ENCODE measurements at regions not wholly inside any gene's neighbourhood (a gene's known extent, or its start where the extent isn't known, plus 50 kb on each side); places are given as distances from the start of the nearest gene placed in this dataset.

- TF ChIP-seq SUZ12 (IDR thresholded peaks at IDR 0.05) (no peak), ELF4 (IDR thresholded peaks at IDR 0.05) (no peak), FOXK2 (IDR thresholded peaks at IDR 0.05) (no peak)
These were observed 751.1 kb downstream of the HACE1 start for GRCh38 chr6:104108634-104109033.
